ENCODE measurements at regions not wholly inside any gene's neighbourhood (a gene's known extent, or its start where the extent isn't known, plus 50 kb on each side); places are given as distances from the start of the nearest gene placed in this dataset.

DNA sequence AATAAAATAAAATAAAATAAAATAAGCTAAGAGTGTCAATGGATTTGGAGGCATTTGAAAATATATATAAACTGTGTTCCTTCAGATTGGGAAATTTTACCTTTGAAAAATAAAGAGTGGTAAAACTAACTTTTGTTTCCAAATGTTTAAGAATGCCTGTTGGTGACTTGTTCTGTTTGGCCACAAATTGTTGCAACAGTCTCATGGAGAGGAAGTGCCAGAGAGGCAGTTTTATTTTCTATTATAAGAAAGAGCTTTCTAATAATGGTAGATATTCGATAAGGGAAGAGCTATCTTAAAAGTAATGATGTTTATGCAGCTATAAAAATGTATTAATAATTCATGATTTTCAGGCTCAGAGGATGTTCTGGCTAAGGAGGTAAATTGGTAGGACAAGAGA is 68.8 kb upstream of the MDGA2 start:
- FAIRE-seq = no peak

DNA sequence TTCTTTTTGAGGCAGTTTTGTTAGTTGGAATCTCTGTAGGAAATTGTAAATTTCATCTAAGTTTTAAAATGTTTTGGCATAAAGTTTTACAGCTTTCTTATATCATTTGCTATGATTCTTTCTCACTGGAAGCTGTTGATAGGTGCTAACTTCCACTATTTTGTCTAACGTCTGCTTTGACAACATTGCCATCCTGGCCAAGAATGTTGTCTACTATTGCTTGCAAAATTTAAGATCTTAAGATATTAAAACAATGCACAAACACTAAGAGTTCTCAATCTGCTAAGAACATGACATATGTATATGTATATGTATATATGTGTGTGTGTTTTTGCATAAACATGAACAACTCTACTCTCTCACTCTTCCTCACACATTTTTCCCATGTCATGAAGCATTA is 64.1 kb upstream of the MDGA2 start:
- no peak for FAIRE-seq

DNA sequence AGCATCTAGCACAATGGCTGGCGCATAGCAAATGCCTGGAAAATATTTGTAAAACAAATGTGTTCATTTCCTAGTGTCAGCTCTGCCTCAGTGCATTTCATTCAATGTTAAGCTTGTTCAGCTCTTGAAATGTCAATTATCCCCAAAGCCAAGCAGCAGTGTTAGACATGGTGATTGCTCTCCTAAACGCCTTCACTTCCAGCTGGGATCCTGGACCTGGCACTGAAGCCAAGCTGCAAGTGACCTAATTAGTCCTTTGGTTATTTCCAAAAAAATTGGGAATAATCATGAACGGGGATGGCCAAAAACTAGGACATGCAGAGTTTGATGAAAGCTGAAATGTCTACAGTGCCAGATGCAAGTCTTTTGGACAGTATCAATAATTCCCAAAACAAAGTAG is 54.9 kb upstream of the MDGA2 start:
- no peak for FAIRE-seq
